HG03064 (cell line): ENCODE measurements at regions not wholly inside any gene's neighbourhood (a gene's known extent, or its start where the extent isn't known, plus 50 kb on each side); places are given as distances from the start of the nearest gene placed in this dataset.

ENCODE experiments used
- ATAC-seq: cut with Tn5 transposase; IDR thresholded peaks from one replicate; pipeline ENCODE4 v1.9.1; 2021; ENCODE audit warnings: low read depth; ENCODE audit not compliant: unreplicated experiment

DNA sequence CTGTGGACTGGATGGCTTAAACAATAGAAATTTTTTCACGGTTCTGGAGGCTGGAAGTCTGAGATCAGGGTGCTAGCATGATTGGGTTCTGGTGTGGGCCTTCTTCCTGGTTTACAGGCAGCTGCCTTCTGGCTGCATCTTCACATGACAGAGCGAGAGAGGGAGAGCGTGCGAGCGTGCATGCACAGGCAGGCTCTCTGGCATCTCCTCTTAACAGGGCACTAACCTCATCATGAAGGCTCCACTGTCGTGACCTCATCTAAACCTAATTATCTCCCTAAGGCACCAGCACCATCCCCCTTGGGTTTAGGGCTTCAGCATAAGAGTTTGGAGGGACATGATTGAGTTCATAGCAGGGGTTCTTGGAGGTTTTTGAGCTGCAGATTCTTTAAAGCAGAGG lies 292.0 kb upstream of the C2CD4B start:
- no peak for ATAC-seq

DNA sequence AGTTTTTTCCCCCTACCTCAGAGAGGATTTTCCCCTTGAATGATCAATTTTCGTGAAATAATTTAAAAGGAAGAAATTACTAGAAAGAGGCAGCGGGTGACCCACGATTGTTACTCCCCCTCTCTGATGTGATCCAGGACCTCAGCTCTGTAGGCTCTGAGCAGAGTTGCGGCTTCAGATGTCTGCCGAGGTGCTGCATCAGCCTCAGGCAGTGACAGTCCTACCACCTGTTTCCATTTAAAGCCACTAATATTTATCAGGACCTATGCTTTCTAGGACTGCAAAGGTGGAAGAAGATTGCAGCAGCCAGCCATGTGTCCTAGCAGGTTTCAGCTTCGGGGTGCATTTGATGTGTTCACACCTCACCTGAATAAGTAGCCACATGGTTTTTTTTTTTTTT lies 294.8 kb upstream of the C2CD4B start:
- ATAC-seq: no peak

DNA sequence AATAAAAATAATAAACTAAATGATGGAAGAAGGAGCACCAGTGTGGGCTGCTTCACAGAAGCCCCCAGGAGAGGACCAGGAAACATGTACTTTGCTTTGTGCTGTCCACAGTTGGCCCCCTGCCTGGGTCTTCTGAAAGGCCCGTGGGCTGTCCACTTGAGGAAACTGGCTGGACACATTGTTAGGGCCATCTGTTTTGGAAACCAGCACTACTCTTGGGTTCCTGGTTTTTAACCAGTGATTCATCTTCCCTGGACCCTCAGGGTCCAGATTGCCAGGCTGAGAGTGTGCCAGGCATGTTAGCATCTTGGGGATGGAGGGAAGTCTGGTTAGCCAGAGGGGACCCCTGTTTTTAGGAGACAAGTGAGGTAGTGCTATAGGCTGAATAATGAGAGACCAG lies 297.2 kb upstream of the C2CD4B start:
- no peak for ATAC-seq

DNA sequence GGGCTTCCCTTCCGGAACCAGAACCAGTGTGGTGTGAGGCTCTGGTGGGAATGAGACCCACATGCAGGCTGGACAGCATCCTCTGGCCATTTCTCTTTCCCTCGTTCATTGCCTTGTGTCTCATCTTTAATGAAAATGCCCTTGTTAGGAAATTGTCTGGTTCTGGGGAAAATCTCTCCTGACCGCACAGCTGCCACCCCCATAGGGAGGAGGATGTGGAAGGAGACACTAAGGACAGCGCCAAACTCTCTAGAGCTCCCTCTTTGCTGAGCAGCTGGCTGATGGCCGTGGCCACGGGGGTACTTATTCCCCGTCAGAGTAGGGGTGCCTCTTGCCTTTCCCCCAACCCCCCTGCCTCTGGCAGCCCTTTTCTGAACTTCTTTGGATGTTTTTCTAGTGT lies 297.6 kb upstream of the C2CD4B start:
- ATAC-seq: no peak

DNA sequence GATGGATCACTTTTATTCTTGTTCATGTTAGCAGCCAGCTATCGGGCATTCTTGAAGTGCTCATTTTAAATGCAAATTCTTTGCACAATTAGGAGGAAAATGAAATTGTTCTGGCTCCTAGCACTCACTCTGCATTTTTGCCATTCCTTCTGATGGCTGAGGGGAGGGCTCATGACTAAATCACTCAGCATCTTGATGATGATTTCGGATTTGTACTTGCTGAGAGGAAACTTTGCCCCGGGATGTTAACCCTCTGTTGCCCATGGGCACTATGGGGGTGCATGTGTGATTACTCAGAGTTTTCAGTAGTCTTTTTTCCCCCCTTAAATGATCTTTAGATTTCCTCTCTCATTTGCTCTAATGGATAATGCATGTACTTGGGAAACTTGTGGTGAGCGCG lies 299.6 kb upstream of the C2CD4B start:
- ATAC-seq: no peak

DNA sequence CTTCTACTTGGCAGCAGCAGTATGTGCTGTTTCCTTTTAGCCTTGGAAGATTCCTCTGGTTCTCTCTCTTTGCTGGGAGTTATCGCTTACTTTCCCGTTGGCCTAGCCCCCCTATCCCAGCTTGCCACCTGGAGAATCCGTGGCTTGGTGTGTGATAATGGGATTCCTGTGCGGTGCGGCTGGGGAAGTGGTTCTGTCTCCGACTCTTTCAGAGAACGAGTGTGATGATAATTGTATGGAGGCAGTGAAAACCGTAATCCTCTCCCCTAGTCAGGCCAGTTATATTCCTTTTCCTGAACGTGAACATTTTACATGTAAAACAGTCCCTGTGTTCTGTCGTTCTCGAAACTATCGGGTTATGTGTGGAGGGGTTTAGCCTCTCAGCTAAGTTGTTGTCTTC lies 300.1 kb upstream of the C2CD4B start:
- no peak for ATAC-seq

DNA sequence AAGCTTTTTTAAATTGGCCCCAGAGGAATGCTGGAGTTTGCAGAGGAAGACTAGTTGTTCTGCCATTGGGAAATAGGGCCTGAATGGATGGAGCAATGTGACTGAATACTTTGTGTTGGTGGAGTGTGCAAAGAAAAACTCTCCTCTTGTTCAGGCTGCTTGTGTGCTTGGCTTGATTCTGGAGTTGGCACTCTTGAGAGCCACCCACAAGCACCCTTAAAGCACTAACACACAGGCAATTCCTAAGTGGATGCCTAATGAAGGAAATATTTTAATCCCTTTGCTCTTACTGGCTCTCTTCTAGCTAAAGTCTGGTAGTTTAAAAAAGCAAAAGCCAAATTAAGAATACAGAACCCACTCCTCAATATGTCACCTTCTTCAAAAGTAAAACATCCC lies 304.4 kb upstream of the C2CD4B start:
- ATAC-seq: no peak

DNA sequence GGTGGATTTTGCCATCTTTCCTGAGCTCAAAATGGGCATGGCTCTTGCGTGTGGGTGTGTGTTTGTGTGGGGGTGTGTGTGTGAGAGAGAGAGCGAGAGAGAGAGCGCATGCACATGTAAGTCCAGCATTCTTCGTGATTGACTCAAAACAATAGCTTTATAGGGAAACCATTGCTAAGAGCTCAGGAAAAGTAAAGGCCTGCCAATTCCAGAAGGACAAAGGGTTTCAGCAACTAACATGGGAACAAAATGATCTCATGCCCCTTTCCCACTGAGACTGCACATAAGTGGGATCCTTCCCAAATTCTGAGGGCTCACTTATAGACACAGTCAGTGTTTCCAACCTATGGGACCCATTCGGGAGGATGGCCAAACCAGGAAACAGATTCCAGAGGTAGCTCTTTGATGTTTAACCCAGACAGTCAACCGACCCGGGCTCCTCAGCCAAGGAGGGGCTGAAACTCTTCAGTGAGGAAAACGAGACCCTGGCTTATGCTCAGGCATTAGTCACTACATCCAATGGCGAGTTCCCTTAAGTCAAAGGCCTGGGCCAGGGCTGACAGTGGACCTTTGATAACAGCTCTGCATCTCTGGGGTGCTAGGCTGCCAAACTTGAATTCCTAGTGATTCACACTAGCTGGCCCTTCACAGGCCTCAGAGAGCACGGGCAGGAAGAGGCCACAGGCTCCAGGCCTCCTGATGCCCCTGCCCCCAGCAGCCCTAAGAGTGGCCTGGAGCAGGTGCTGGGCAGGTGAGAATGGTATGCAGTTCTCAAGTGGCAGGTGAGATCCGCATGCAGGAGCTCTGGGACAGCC lies 305.0 kb upstream of the C2CD4B start:
- ATAC-seq: no peak

DNA sequence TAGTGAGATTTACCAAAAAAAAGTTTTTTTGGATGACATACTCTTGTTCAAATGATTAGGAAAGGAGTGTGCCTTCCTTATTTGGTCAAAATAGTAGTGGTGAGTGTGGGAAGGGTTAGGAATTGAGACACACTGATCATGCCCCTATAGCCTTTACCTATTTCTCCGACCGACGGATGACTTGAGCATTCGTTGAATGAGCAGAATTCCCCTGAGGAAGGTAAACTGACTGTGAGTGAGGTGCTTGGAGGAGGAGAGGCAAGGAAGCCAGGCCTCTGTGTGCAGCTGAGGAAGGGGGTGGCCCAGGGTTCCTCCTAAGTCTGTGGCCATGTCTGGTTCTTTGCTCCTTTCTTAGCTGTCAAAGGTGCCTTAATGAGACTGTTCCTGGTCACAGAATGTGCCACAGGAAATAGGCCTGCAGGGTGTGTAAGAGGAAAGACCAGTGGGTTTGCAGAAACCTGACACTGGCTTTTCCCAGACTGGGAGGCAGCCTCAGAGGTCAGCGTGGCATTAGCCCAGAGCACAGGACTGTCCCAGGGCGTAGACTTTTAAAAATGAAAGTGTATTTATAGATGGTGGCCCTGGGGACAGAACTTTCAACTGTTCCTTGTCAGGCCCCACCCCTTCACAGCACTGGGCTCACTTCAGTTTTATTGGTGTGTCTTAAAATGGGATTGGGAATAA lies 307.7 kb upstream of the C2CD4B start:
- ATAC-seq: no peak

DNA sequence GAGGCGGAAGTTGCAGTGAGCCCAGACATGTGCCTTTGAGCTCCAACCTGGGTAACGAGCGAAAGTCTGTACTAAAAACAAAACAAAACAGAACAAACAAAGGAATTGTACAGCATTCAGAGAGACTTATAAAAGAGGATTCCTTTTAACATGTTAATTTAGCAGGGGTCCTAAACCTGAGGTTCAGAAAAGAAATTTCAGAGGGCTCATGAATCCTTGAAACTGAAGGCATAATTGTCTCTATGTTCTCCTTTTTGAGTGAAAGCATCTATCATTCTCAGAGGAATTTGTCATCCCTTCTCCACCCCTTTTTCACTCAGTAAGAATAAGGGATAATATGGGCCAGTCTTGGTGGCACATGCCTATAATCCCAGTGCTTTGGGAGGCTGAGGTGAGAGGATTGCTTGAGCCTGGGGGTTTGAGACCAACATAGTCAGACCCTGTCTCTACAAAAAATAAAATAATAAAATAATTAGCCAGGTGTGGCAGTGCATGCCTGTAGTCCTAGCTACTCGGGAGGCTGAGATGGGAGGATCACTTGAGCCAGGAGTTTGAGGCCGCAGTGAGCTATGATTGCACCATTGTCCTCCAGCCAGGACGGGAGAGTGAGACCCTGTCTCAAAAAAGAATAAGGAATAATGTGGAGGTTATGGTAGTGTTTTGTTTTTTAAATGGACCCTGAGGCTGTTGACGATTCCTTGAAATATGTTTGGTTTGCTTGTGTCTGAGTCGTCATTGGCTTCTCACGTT lies 309.1 kb upstream of the C2CD4B start:
- no peak for ATAC-seq

DNA sequence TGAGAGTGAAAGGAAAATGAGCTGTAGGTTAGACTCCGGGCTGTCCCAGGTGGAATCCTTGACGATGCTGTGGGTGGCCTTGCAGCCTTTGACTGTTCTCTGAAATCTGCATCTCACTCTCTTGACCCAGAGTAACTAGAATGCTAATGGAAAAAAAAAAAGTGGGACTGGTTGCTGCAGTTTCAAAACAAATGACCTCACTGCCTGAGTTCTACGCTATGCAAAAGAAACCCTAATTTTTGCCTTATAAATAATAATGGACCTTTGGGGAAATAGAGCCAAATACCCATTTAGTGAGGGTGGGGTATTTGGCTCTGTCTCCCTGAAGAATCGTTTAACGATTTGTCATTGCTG lies 309.7 kb upstream of the C2CD4B start:
- no peak for ATAC-seq

DNA sequence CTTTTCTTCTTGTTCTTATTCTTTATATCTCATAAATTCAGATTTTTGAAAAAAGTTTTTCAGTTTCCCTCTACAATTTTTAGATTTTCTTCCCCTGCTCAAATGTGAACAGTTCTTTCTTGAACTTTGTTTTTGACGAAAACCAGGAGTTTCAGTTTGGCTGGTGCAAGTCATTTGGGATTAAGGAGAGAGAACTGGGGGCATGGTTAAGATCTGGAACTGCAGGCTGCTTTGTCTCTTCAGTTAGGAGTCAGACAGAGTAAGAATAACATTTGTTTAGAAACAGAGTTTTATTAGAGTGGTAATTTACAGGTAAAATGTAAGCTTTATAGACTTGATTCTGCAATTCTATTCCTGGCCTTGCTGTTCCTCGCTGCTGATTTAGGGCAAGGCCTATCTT lies 310.5 kb upstream of the C2CD4B start:
- no peak for ATAC-seq

DNA sequence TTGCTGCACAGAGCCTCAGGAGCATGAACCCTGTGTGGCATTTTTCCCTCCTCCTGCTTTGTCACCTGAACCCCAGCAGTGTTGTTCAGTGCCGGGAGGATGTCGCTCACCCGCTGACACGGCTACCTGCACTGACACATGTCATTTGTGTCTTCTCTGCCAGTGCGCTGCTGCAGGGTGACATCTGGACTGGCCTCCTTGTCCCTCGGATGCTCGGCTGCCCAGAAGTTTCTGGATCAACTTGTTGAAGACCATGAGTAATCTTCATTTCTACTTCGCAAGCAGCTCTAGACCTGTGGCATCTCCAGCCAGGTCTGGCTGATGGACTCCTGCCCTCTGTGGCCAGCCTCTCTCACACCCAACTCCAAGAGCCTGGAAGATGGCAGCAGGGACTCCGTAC lies 311.1 kb upstream of the C2CD4B start:
- ATAC-seq: no peak

DNA sequence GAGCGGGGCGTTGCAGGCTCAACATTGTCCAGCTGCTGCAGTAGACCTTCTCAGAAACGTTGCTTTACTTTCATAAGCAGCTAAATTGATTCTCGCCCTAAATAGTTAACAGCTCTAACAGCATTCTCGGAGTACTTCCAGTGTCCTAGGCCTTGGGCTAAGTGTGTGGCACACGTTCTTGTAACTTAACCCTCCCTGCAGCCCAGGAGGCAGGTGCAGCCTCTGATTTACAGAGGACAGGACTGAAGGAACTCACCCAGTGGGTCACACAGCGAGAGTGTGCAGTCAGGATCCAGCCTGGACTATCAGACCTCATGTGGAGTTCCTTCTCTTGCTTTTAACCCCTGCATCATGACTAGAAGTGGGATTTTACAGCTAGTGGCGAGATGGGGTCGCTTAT lies 312.8 kb upstream of the C2CD4B start:
- no peak for ATAC-seq

DNA sequence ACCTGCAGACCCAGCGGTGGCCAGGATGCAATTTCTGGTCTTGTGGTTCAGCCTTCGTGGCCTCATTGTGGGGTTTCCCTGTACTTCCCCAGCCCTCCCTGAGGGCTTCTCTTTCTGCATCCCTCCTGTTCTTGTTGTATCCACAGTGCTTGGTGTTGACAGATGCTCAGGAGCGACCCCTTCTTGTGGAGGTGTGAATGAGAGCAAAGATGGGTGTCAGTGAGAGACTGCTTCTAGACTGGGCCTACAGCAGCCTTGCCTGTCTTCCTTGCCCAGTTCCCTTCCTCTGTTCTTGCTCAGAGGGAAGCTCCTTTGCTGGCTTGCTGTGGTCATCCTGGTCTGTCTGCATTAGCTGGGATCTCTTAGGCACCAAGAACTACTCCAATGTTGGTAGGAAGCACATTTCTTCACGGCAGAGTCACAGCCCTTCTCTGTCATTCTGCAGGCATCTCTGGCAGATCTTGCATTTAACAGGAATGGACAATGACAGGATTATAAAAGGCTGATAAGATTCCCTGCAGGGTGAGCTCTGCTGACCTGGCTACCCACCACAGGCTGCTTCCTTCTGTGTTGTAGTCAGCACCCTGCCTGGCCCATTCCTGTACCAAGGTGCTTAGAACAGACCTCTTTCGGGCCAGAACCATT lies 317.8 kb upstream of the C2CD4B start:
- no peak for ATAC-seq

DNA sequence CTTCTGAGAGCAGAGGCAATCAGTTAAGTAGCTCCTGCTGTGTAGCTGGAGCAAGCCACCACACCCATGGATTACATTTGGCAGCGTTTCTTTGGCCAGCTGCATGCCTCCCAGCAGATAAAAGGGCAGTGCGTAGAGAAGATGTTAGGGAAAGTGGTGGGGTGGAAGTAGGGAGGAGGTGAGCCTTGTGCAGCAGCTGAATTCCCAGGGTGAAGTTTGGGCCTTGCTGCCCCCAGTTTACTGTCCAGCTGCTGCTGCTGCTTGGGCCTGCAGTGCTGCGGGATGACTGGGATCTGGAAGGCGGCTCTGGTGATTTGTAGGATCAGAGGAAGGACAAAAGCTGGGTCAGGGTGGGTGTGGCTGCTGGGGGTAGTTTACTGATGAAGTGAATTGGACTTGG lies 318.7 kb upstream of the C2CD4B start:
- no peak for ATAC-seq

DNA sequence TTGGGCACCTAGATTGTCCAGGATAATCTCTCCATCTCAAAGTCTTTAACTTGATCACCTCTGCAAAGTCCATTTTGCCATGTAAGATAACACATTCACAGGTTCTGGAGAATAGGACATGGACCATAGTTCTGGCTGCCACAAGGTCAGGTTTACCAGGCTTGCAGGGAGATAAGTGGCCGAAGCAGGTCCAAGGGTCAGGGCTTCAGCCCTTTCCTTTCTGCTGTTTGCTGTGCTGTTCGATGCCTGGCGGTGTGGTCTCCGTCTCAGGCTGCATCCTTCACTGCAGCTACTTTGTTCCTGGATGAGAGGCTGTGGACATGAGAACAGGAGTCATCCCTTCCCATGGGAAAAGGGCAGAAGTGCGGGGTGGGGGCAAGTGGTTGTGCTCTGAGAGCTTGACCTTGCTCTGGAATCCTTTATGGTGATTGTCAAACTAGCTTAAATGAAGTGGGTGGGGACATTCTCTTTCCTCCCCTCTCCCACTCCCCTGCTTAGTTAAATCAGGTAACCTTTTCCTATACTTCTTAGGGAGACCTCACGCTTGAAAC lies 320.2 kb upstream of the C2CD4B start:
- no peak for ATAC-seq

DNA sequence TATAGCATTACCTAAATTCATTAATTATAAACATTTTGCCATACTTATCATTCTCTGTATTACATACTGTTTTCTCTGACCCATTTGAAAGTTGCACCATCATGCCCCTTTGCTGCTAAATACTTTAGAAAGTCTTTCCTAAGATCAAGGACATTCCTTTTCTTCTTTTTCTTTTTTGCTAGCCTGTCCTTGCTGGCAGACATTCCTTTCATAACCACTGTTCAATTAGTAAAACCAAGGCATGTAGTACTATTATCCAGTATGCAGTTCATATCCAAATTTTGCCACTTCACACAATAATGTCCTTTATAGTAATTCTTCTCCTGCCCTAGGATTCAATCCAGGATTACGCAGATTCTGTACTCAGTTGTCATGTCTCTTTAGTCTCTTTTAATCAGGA lies 321.0 kb upstream of the C2CD4B start:
- no peak for ATAC-seq

DNA sequence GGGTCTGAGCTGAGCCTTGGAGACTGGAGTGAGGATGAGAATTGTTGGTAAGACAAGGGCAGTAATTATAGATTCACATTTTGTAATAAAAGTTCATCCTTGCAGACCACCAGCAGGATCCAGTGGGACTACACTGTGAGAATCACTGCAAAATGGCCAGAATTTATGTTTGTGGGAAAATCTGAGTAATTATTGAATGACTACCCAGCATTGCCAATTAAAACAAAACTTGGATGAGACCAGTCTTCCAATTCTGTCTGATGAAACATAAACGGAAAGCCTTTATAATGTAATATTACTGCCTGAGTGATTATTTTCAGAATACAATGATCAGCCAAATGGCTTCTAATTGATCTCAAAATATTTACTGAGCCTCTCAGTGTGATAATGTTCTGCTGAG lies 323.3 kb upstream of the C2CD4B start:
- ATAC-seq: no peak

DNA sequence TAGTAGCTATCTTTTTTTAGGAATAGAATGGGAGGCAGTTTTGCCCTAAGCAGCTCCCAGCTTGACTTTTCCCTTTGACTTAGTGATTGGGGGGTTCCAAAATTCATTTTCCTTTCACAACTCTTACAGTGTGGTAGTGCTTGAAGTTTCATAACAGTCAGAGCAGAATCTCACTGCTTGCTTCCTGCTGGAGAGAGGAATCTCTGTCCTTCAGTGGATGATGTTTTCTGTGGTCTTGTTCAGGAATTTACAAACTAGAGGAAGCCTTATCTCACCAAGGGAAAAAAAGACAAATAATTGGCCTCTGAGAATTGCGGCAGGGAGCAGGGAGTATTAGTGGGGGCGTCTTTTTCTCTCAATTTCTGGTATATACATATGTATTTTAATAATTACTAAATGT lies 326.6 kb upstream of the C2CD4B start:
- ATAC-seq: no peak

DNA sequence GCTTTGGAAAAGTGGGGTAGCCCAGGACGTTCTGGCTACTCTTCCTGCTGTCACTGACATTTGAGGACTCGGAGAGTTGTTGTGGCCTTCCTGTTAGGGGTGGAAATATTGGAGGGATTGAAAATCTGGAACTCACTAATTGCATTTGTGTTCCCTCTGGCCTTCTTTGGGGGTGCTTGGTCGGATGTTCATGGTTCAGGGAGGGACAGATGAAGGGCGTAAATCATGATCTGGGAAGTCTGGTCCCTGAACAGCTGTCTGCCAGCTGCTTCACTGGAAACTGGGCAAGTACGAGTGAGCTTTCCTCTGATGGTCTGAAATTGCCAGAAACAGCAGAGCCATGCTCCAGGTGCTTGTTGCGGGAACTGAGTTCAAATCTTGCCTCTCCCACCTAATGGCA lies 327.8 kb upstream of the C2CD4B start:
- no peak for ATAC-seq
